HL-60 (cell line): ENCODE measurements at regions not wholly inside any gene's neighbourhood (a gene's known extent, or its start where the extent isn't known, plus 50 kb on each side); places are given as distances from the start of the nearest gene placed in this dataset.

ENCODE experiments used
- DNase-seq, 2 experiments: peaks; one replicate each; pipeline ENCODE4 v3.0.0-alpha.2; 2010 to 2020; ENCODE audit warnings: low read depth in 1 of 2, low spot score in 1 of 2
- H3K27ac ChIP-seq: fragments of 250-450 bp; sonication (Bioruptor Pico); replicated peaks from 2 replicates; pipeline ENCODE4 v1.5.1; 2020; ENCODE audit warnings: mild to moderate bottlenecking, moderate library complexity
- H3K27me3 ChIP-seq: fragments of 250-450 bp; sonication (Bioruptor Pico); 2 replicates; pipeline ENCODE4 v1.5.1; 2021; ENCODE audit warnings: mild to moderate bottlenecking, moderate library complexity; ENCODE audit not compliant: insufficient read depth, poor library complexity, severe bottlenecking
- H3K4me3 ChIP-seq: replicated peaks from 2 replicates; pipeline ENCODE4 v1.5.1; 2011; ENCODE audit warnings: mild to moderate bottlenecking, control low read depth, low read length; ENCODE audit not compliant: insufficient read depth
- CTCF ChIP-seq: IDR thresholded peaks from one replicate; pipeline ENCODE4 v1.5.1; 2011; ENCODE audit warnings: low read length, control low read depth, inconsistent platforms; ENCODE audit not compliant: insufficient read depth
- GABPA ChIP-seq: IDR thresholded peaks from 2 replicates; pipeline ENCODE4 v1.6.1; 2012; ENCODE audit warnings: low read depth
- POLR2AphosphoS5 ChIP-seq: IDR thresholded peaks from 2 replicates; pipeline ENCODE4 v1.6.1; 2012; ENCODE audit warnings: low read depth
- REST ChIP-seq: IDR thresholded peaks from 2 replicates; pipeline ENCODE4 v1.6.1; 2012; ENCODE audit warnings: low read depth; ENCODE audit not compliant: insufficient replicate concordance
- SPI1 ChIP-seq: IDR thresholded peaks from 2 replicates; pipeline ENCODE4 v1.6.1; 2012; ENCODE audit warnings: low read depth, mild to moderate bottlenecking, borderline replicate concordance

GRCh38 chr5:8057769-8058168 lies 188.8 kb downstream of the MTRR start:
- no peaks in the 10 kb centered on the region for H3K27me3 ChIP-seq
- H3K4me3 ChIP-seq: no peak overlapping the region
- TF ChIP-seq CTCF: no peak
- no peak for TF ChIP-seq POLR2AphosphoS5
- TF ChIP-seq GABPA: no peak
- TF ChIP-seq SPI1: no peak
- TF ChIP-seq REST: no peak
- H3K27ac ChIP-seq: no peak overlapping the region
- DNase-seq: no peak

GRCh38 chr5:8058616-8059190 lies 189.8 kb downstream of the MTRR start:
- Histone ChIP-seq H3K4me3 (no peak overlapping the region), H3K27ac (no peak overlapping the region), H3K27me3 (no peaks in the 10 kb centered on the region)
- DNase-seq: no peak
- TF ChIP-seq CTCF (no peak), REST (no peak), GABPA (no peak), SPI1 (no peak), POLR2AphosphoS5 (no peak)

- H3K27me3 ChIP-seq: no peaks in the 10 kb centered on the region
- no peak overlapping the region for H3K27ac ChIP-seq
- no peak for DNase-seq
- no peak for TF ChIP-seq GABPA
- no peak for TF ChIP-seq CTCF
- TF ChIP-seq REST: no peak
- TF ChIP-seq SPI1: no peak
- TF ChIP-seq POLR2AphosphoS5: no peak
- H3K4me3 ChIP-seq: no peak overlapping the region
Observed at GRCh38 chr5:8059337-8059736, 190.4 kb downstream of the MTRR start.
